HCT116 (cell line): ENCODE measurements at regions not wholly inside any gene's neighbourhood (a gene's known extent, or its start where the extent isn't known, plus 50 kb on each side); places are given as distances from the start of the nearest gene placed in this dataset.

Experiments used
- ATAC-seq: fragments of 200-7000 bp; cut with Tn5 transposase; 2 replicates; pipeline ENCODE4 v1.9.1; 2020; ENCODE audit warnings: mild to moderate bottlenecking, moderate library complexity
- BruUV-seq: library from RNA; stranded (reverse); fragments of 400-500 nt; replicated peaks from 2 replicates; lab custom pipeline; 2021; lab: Mats Ljungman, UMichigan
- CTCF ChIA-PET: fragments of 300-600 bp; sonication (Branson Sonifier 250); formaldehyde crosslinking; loops from one replicate; lab custom pipeline; 2021; ENCODE audit warnings: antibody characterized with exemption; lab: Charles Lee
- POLR2A ChIA-PET: fragments of 300-600, 350-600 bp; sonication (Branson Sonifier 250); formaldehyde crosslinking; loops from one replicate; lab custom pipeline; 2021; ENCODE audit warnings: antibody characterized with exemption; lab: Charles Lee
- RAD21 ChIA-PET, 2 experiments: fragments of 300-600 bp; sonication (Branson Sonifier 250); formaldehyde crosslinking; loops; one replicate each; lab custom pipeline; 2023; ENCODE audit warnings: low total read pairs in 2 of 2; ENCODE audit not compliant: uncharacterized antibody in 2 of 2, unreplicated experiment in 2 of 2, low non-redundant PET in 1 of 2; lab: Charles Lee
- DNase-seq: peaks from one replicate; pipeline ENCODE4 v3.0.0-alpha.2; 2010; ENCODE audit warnings: low read depth, low spot score
- H2AFZ ChIP-seq: fragments of 200-600 bp; shearing (Covaris generic), sonication (generic); 2 replicates; pipeline ENCODE4 v1.6.1; 2017; ENCODE audit warnings: low read depth, mixed run types, mixed read lengths, antibody characterized with exemption, low read length; ENCODE audit not compliant: poor library complexity, severe bottlenecking
- H3K27ac ChIP-seq: 2 replicates; pipeline ENCODE4 v1.5.1; 2012; ENCODE audit warnings: low read depth, low read length
- H3K27me3 ChIP-seq: fragments of 200-600 bp; sonication (generic); 2 replicates; pipeline ENCODE4 v1.6.1; 2016; ENCODE audit warnings: mixed run types, low read length, mixed read lengths; ENCODE audit not compliant: insufficient read depth
- H3K36me3 ChIP-seq, 2 experiments: fragments of 200-500 bp in 1 of 2; fragments of 200-600 bp in 1 of 2; sonication (Bioruptor generic) in 1 of 2; sonication (generic) in 1 of 2; 2 replicates each; pipeline versions ENCODE4 v1.5.1 to v1.6.1; 2014 to 2016; ENCODE audit warnings: low read length in 2 of 2, inconsistent platforms in 1 of 2, mixed read lengths in 1 of 2, mixed run types in 1 of 2; ENCODE audit not compliant: insufficient read depth in 2 of 2, control insufficient read depth in 1 of 2
- H3K4me1 ChIP-seq, 2 experiments: fragments of 200-600 bp in 1 of 2; sonication (generic) in 1 of 2; 2 replicates each; pipeline versions ENCODE4 v1.5.1 to v1.6.1; 2012 to 2017; ENCODE audit warnings: low read length in 2 of 2, inconsistent platforms in 1 of 2, mild to moderate bottlenecking in 1 of 2, mixed read lengths in 1 of 2, mixed run types in 1 of 2, moderate library complexity in 1 of 2; ENCODE audit not compliant: insufficient read depth in 2 of 2, control insufficient read depth in 1 of 2
- H3K4me2 ChIP-seq: fragments of 200-600 bp; sonication (generic); 2 replicates; pipeline ENCODE4 v1.6.1; 2017; ENCODE audit warnings: mixed run types, low read length, mixed read lengths
- H3K4me3 ChIP-seq, 2 experiments: fragments of 200-600 bp in 1 of 2; sonication (generic) in 1 of 2; replicated peaks in 1 of 2; 2 replicates each; pipeline ENCODE4 v1.5.1; 2011 to 2016; ENCODE audit warnings: low read length in 2 of 2, control low read depth in 1 of 2, low read depth in 1 of 2, mild to moderate bottlenecking in 1 of 2, mixed read lengths in 1 of 2, mixed run types in 1 of 2
- H3K79me2 ChIP-seq: fragments of 200-600 bp; sonication (generic); 2 replicates; pipeline ENCODE4 v1.6.1; 2017; ENCODE audit warnings: mild to moderate bottlenecking, mixed run types, low read length, moderate library complexity, mixed read lengths; ENCODE audit not compliant: insufficient read depth
- H3K9ac ChIP-seq: fragments of 200-600 bp; sonication (generic); 2 replicates; pipeline ENCODE4 v1.6.1; 2016; ENCODE audit warnings: low read length, mixed read lengths
- H3K9me2 ChIP-seq: fragments of 200-600 bp; sonication (generic), shearing (Covaris generic); 2 replicates; pipeline ENCODE4 v1.6.1; 2017; ENCODE audit warnings: mixed run types, mild to moderate bottlenecking, moderate library complexity; ENCODE audit not compliant: insufficient read depth
- H3K9me3 ChIP-seq, 2 experiments: fragments of 200-500 bp in 1 of 2; fragments of 200-600 bp in 1 of 2; sonication (Bioruptor generic) in 1 of 2; sonication (generic) in 1 of 2; 2 replicates each; pipeline ENCODE4 v1.6.1; 2014 to 2017; ENCODE audit warnings: low read length in 2 of 2, mixed read lengths in 2 of 2, inconsistent platforms in 1 of 2, low read depth in 1 of 2, mild to moderate bottlenecking in 1 of 2, mixed run types in 1 of 2, moderate library complexity in 1 of 2; ENCODE audit not compliant: control insufficient read depth in 1 of 2, insufficient read depth in 1 of 2
- H4K20me1 ChIP-seq: fragments of 200-600 bp; sonication (generic), shearing (Covaris generic); 2 replicates; pipeline ENCODE4 v1.6.1; 2017; ENCODE audit warnings: mixed run types, mild to moderate bottlenecking, moderate library complexity; ENCODE audit not compliant: insufficient read depth
- ELF1 ChIP-seq: IDR thresholded peaks from 2 replicates; pipeline ENCODE4 v1.6.1; 2012; ENCODE audit warnings: low read depth, borderline replicate concordance
- EZH2phosphoT487 ChIP-seq: fragments of 200-600 bp; IDR thresholded peaks from 2 replicates; pipeline ENCODE4 v1.6.1; 2018; ENCODE audit warnings: antibody characterized with exemption, borderline replicate concordance
- POLR2A ChIP-seq: IDR thresholded peaks from 2 replicates; pipeline ENCODE4 v1.7.0; 2011; ENCODE audit warnings: borderline replicate concordance; ENCODE audit not compliant: insufficient read depth, insufficient read length; ENCODE audit errors: extremely low read depth
- POLR2AphosphoS5 ChIP-seq: IDR thresholded peaks from 2 replicates; pipeline ENCODE4 v1.6.1; 2011; ENCODE audit warnings: mild to moderate bottlenecking, low read depth, low read length, moderate library complexity
- SIN3A ChIP-seq: IDR thresholded peaks from 2 replicates; pipeline ENCODE4 v1.6.1; 2012; ENCODE audit warnings: low read depth
- SP1 ChIP-seq: IDR thresholded peaks from 2 replicates; pipeline ENCODE4 v1.6.1; 2012; ENCODE audit warnings: low read depth
- SRF ChIP-seq: IDR thresholded peaks from 2 replicates; pipeline ENCODE4 v1.6.1; 2012; ENCODE audit warnings: low read depth
- TCF7L2 ChIP-seq: IDR thresholded peaks from 2 replicates; pipeline ENCODE4 v1.7.0; 2011; ENCODE audit warnings: borderline replicate concordance, inconsistent platforms; ENCODE audit not compliant: insufficient read depth, insufficient read length; ENCODE audit errors: extremely low read depth
- YY1 ChIP-seq: IDR thresholded peaks from 2 replicates; pipeline ENCODE4 v1.6.1; 2011; ENCODE audit warnings: low read length, low read depth, moderate library complexity, mild to moderate bottlenecking; ENCODE audit not compliant: insufficient replicate concordance; ENCODE audit errors: extremely low read depth
- ZFX ChIP-seq: fragments of 450-650 bp; IDR thresholded peaks from 2 replicates; pipeline ENCODE4 v1.6.1; 2017
- intact Hi-C: fragments of 100-400 bp; cut with micrococcal nuclease; formaldehyde crosslinking; loops from 2 replicates; pipeline ENCODE4 v1.10.0; 2022
- TF ChIP-seq, protein P1 (sequence below): IDR thresholded peaks from 2 replicates; pipeline ENCODE4 v1.6.1; 2012
- TF ChIP-seq, protein P2 (sequence below): IDR thresholded peaks from 2 replicates; pipeline ENCODE4 v1.6.1; 2011; ENCODE audit warnings: mild to moderate bottlenecking, low read length, moderate library complexity; ENCODE audit not compliant: insufficient replicate concordance; ENCODE audit errors: extremely low read depth
- TF ChIP-seq, protein P3 (sequence below): IDR thresholded peaks from 2 replicates; pipeline ENCODE4 v1.6.1; 2012; ENCODE audit warnings: low read depth

DNA sequence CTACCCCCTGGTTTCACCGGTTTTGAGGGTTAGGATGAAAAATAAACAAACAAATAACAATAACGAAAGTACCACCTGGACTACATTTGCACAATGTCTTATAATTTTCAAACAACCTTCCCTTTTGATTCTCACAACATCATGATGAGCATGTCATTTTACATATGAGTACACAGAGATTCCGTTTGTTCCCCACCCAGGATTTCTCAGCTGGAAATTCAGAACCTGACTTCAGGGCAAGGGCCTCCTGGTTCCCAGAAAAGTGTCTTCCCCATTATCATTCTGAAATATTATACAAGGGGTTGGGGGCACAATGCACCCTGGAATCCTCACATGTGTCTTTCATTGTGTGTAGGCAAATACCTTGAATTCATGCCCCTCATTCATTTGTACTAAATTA lies 135.8 kb upstream of the NOCT start:
- H3K9me3 ChIP-seq, result no peaks in the 10 kb centered on the region
- H3K9ac ChIP-seq, result no peak overlapping the region
- H3K4me1 ChIP-seq, result peaks cover 3 to 13% of the 10 kb centered on the region in 2 experiments; a peak in 2 of 4 replicates
- intact Hi-C loops, result no loop called here
- H2AFZ ChIP-seq, result no peak overlapping the region
- H3K4me3 ChIP-seq, result no peak overlapping the region
- ChIA-PET CTCF (no interaction called here), POLR2A (no interaction called here), RAD21 (no interaction called here)
- H3K27ac ChIP-seq, result no peak overlapping the region
- H3K79me2 ChIP-seq, result no peaks in the 10 kb centered on the region
- no peak overlapping the region for H3K4me2 ChIP-seq
- H4K20me1 ChIP-seq, result no peaks in the 10 kb centered on the region
- H3K9me2 ChIP-seq, result no peaks in the 10 kb centered on the region
- ATAC-seq (no peak), DNase-seq (no peak)
- TF ChIP-seq, protein P1, sequence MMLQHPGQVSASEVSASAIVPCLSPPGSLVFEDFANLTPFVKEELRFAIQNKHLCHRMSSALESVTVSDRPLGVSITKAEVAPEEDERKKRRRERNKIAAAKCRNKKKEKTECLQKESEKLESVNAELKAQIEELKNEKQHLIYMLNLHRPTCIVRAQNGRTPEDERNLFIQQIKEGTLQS, result no peak
- TF ChIP-seq, protein P2, sequence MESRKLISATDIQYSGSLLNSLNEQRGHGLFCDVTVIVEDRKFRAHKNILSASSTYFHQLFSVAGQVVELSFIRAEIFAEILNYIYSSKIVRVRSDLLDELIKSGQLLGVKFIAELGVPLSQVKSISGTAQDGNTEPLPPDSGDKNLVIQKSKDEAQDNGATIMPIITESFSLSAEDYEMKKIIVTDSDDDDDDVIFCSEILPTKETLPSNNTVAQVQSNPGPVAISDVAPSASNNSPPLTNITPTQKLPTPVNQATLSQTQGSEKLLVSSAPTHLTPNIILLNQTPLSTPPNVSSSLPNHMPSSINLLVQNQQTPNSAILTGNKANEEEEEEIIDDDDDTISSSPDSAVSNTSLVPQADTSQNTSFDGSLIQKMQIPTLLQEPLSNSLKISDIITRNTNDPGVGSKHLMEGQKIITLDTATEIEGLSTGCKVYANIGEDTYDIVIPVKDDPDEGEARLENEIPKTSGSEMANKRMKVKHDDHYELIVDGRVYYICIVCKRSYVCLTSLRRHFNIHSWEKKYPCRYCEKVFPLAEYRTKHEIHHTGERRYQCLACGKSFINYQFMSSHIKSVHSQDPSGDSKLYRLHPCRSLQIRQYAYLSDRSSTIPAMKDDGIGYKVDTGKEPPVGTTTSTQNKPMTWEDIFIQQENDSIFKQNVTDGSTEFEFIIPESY, result no peak
- TF ChIP-seq SRF (no peak), SP1 (no peak), POLR2AphosphoS5 (no peak), SIN3A (no peak), POLR2A (no peak), YY1 (no peak), ZFX (no peak), EZH2phosphoT487 (no peak), TCF7L2 (no peak), ELF1 (no peak)
- TF ChIP-seq, protein P3, sequence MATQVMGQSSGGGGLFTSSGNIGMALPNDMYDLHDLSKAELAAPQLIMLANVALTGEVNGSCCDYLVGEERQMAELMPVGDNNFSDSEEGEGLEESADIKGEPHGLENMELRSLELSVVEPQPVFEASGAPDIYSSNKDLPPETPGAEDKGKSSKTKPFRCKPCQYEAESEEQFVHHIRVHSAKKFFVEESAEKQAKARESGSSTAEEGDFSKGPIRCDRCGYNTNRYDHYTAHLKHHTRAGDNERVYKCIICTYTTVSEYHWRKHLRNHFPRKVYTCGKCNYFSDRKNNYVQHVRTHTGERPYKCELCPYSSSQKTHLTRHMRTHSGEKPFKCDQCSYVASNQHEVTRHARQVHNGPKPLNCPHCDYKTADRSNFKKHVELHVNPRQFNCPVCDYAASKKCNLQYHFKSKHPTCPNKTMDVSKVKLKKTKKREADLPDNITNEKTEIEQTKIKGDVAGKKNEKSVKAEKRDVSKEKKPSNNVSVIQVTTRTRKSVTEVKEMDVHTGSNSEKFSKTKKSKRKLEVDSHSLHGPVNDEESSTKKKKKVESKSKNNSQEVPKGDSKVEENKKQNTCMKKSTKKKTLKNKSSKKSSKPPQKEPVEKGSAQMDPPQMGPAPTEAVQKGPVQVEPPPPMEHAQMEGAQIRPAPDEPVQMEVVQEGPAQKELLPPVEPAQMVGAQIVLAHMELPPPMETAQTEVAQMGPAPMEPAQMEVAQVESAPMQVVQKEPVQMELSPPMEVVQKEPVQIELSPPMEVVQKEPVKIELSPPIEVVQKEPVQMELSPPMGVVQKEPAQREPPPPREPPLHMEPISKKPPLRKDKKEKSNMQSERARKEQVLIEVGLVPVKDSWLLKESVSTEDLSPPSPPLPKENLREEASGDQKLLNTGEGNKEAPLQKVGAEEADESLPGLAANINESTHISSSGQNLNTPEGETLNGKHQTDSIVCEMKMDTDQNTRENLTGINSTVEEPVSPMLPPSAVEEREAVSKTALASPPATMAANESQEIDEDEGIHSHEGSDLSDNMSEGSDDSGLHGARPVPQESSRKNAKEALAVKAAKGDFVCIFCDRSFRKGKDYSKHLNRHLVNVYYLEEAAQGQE, result no peak
- no TSS peak for BruUV-seq
- H3K36me3 ChIP-seq, result no peaks in the 10 kb centered on the region
- H3K27me3 ChIP-seq, result no peaks in the 10 kb centered on the region
